ENCODE measurements at regions not wholly inside any gene's neighbourhood (a gene's known extent, or its start where the extent isn't known, plus 50 kb on each side); places are given as distances from the start of the nearest gene placed in this dataset.
A peak's percentile ranks its signal among the peaks of the same experiment; 100 is the strongest.

DNA sequence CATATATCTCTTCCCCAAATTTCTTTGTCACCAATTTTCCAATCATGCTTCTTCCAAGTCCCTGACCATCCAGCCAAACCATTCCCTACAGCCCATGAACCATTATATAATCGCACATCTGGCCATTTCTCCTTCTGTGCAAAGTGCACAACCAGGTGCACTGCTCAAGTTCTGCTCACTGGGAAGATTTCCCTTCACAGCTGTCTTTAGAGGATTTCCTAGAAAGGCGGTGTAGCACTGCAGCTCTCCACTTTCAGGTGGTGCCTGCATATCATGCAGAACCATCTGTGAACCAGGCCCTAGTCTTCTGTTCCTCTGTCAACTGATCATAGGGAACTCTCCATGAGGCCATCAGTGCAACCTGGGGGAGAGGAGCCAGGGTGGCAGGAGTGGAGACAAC, 95.0 kb upstream of the CABCOCO1 start:
- H3K4me3 ChIP-seq (ENCODE audit: low read depth, low read length) = no peak overlapping the region
- no peak for DNase-seq (ENCODE audit: low read depth)
- TF ChIP-seq, protein P1, sequence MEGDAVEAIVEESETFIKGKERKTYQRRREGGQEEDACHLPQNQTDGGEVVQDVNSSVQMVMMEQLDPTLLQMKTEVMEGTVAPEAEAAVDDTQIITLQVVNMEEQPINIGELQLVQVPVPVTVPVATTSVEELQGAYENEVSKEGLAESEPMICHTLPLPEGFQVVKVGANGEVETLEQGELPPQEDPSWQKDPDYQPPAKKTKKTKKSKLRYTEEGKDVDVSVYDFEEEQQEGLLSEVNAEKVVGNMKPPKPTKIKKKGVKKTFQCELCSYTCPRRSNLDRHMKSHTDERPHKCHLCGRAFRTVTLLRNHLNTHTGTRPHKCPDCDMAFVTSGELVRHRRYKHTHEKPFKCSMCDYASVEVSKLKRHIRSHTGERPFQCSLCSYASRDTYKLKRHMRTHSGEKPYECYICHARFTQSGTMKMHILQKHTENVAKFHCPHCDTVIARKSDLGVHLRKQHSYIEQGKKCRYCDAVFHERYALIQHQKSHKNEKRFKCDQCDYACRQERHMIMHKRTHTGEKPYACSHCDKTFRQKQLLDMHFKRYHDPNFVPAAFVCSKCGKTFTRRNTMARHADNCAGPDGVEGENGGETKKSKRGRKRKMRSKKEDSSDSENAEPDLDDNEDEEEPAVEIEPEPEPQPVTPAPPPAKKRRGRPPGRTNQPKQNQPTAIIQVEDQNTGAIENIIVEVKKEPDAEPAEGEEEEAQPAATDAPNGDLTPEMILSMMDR (IDR thresholded peaks at IDR 0.05; ENCODE audit: insufficient read depth, low read length) = no peak

DNA sequence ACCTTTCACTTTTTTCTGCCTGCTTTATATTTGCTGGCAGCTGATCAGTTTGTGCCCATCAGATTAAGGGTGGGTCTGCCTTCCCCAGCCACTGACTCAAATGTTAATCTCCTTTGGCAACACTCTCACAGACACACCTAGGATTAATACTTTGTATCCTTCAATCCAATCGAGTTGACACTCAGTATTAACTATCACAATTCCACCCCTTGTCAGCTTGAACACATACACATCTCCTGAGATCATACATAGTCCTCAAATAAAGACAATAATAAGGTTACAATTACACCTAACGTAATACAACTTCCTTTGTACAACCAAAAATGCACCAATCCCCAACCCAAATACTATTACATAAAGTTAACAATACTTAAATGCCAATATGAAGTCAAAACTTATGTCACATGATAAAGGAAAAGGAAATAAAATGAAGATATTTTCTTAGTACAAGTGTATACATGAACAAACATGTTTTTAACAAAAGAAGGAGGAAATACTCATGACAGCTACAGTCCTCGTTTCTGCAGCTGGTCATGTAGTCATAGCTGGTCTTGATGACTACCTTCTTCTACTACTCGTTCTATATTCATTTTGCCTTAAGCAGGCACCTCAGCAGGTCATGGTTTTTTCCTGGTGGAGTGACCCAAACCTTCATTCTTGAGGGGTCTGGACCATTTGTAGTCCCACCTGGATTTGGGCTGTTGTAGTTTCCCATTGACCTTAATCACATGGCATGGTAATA, 96.7 kb upstream of the CABCOCO1 start:
- no peak overlapping the region for H3K4me3 ChIP-seq (ENCODE audit: low read depth, low read length)
- DNase-seq (ENCODE audit: low read depth) = no peak
- TF ChIP-seq, protein P1 (IDR thresholded peaks at IDR 0.05; ENCODE audit: insufficient read depth, low read length) = no peak

DNA sequence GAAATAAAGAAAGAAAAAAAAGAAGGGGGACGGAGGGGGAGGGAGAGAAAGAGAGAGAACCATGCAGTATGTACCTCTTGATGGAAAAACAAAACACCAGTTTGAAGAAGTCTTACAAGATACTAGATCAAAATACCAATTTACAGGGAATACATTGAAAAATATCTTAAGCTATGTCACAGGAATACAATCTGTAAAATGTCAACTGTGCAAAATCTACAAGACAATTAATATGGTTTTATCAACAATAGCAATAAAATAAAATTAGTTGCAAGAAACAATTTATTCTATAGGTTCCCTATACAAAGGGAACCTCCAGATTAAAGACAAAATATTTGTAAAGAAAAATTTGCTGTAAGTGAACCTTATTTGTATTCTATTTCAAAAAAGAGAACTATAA, 98.3 kb upstream of the CABCOCO1 start:
- DNase-seq (ENCODE audit: low read depth) = no peak
- TF ChIP-seq, protein P1 (IDR thresholded peaks at IDR 0.05; ENCODE audit: insufficient read depth, low read length) = no peak
- no peak overlapping the region for H3K4me3 ChIP-seq (ENCODE audit: low read depth, low read length)

DNA sequence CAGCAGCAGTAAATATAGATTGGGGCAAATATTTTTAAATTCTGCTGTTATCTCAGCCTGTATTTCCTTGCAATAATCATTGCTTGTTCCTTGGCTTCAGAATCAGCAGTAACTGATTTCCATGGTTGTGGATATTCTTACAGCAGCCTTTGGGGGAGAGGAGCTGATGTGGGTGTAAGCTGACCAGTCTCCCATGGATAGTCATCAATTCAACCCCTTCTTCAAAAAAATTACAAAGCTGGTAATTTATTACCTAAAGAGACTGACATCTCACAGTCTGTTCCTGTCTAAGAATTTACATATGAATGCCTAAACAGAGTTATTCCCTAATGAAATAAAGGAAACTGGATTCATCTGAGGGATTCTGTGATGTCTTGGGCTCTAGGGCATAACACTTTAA, 103.1 kb upstream of the CABCOCO1 start:
- no peak for DNase-seq (ENCODE audit: low read depth)
- TF ChIP-seq, protein P1 (IDR thresholded peaks at IDR 0.05; ENCODE audit: insufficient read depth, low read length) = no peak
- H3K4me3 ChIP-seq (ENCODE audit: low read depth, low read length) = no peak overlapping the region

DNA sequence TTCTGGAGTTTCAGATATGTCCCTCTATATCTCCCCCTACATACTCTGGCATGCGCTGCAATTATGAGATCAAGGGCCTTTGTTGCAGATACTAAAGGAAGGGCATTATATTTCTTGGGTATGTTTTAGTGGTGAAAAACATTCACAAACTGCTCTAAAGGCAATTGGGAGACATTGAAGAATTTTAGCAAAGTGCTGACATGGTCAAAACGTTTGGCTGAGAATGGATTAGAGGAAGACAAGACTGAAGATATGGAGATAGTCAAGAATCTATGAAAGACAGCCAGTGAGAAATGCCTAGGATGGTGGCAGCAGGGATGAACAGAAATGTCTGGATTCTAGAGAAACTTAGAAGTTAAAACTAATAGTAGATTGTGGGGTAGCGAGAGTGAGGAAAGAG, 104.5 kb upstream of the CABCOCO1 start:
- TF ChIP-seq, protein P1 (IDR thresholded peaks at IDR 0.05; ENCODE audit: insufficient read depth, low read length) = no peak
- H3K4me3 ChIP-seq (ENCODE audit: low read depth, low read length) = no peak overlapping the region
- no peak for DNase-seq (ENCODE audit: low read depth)

DNA sequence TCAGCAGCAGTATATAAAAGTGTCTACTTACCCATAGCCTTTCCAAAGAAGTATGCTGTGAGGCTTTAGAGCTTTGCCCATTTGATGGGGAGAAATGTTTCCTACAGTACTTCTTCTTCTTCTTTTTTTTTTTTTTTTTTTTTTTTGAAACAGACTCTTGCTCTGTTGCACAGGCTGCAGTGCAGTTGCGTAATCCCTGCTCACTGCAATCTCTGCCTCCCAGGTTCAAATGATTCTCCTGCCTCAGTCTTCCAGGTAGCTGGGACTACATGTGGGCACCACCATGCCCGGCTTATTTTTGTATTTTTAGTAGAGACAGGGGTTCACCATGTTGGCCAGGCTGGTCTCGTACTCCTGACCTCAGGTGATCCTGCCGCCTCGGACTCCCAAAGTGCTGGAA, 101.7 kb upstream of the TMEM26 start:
- no peak overlapping the region for H3K4me3 ChIP-seq (ENCODE audit: low read depth, low read length)
- peak; percentile 4 for DNase-seq (ENCODE audit: low read depth)
- TF ChIP-seq, protein P1 (IDR thresholded peaks at IDR 0.05; ENCODE audit: insufficient read depth, low read length) = no peak

DNA sequence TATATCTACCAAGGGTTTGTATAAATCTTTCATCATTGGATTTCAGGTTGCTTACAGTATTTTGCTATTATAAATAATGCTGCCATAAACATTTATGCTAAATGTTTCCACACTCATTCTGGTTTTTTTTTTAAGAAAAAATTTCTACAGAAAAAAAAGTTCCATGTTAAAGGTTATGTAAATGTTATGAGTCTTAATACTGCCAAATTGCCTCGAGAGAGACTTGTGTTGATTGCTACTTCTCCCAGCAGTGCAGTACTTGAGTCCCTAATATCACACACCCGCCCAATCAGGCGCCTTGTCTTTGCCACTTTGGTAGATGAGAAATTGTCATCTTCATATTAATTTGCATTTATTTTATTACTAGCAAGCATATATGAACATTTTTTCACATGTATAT, 96.7 kb upstream of the TMEM26 start:
- no peak overlapping the region for H3K4me3 ChIP-seq (ENCODE audit: low read depth, low read length)
- TF ChIP-seq, protein P1 (IDR thresholded peaks at IDR 0.05; ENCODE audit: insufficient read depth, low read length) = no peak
- no peak for DNase-seq (ENCODE audit: low read depth)
